Sigmoid colon (tissue), 6 donors: ENCODE measurements at regions not wholly inside any gene's neighbourhood (a gene's known extent, or its start where the extent isn't known, plus 50 kb on each side); places are given as distances from the start of the nearest gene placed in this dataset.

Experiments used
- DNase-seq: peaks from one replicate; pipeline ENCODE4 v3.0.0-alpha.2; 2019
- H3K27ac ChIP-seq, 4 donors: fragments of 200-600 bp; sonication (generic); one replicate each; pipeline ENCODE4 v1.5.1; 2016 to 2019; ENCODE audit warnings: mild to moderate bottlenecking in 1 of 4
- H3K27me3 ChIP-seq, 3 donors: fragments of 200-600 bp; sonication (generic); one replicate each; pipeline ENCODE4 v1.5.1; 2019; ENCODE audit warnings: mild to moderate bottlenecking in 1 of 3
- H3K36me3 ChIP-seq, 4 donors: fragments of 200-600 bp; sonication (generic); one replicate each; pipeline ENCODE4 v1.5.1; 2016 to 2019
- H3K4me1 ChIP-seq, 4 donors: fragments of 200-600 bp; sonication (generic); one replicate each; pipeline ENCODE4 v1.5.1; 2017 to 2019
- H3K4me3 ChIP-seq, 4 donors: fragments of 200-600 bp; sonication (generic); one replicate each; pipeline ENCODE4 v1.5.1; 2017 to 2019; ENCODE audit warnings: mild to moderate bottlenecking in 2 of 4, moderate library complexity in 1 of 4
- H3K9me3 ChIP-seq, 4 donors: fragments of 200-600 bp in 3 of 4; sonication (generic) in 3 of 4; one replicate each; pipeline versions ENCODE4 v1.5.1 to v1.6.1; 2013 to 2019
- CTCF ChIP-seq, 4 experiments: fragments of 450-650 bp in 3 of 4; fragments of 200-600 bp in 1 of 4; IDR thresholded peaks; one replicate each; pipeline ENCODE4 v1.5.1; 2016 to 2019; ENCODE audit warnings: antibody characterized with exemption in 4 of 4, mild to moderate bottlenecking in 3 of 4, moderate library complexity in 2 of 4
- EP300 ChIP-seq, 4 donors: sonication (generic); formaldehyde crosslinking; IDR thresholded peaks; one replicate each; pipeline ENCODE4 v1.6.1; 2017; ENCODE audit warnings: antibody characterized with exemption in 4 of 4
- POLR2A ChIP-seq, 2 donors: fragments of 450-650 bp; IDR thresholded peaks; one replicate each; pipeline ENCODE4 v1.6.1; 2016; ENCODE audit warnings: antibody characterized with exemption in 2 of 2, mild to moderate bottlenecking in 2 of 2, moderate library complexity in 2 of 2
- POLR2AphosphoS5 ChIP-seq, 4 donors: sonication (generic); formaldehyde crosslinking; IDR thresholded peaks; one replicate each; pipeline ENCODE4 v1.6.1; 2017; ENCODE audit warnings: antibody characterized with exemption in 4 of 4
- WGBS, 2 donors: extraction: QIAGEN DNeasy Blood & Tissue Kit; methylation state at CpG; one replicate each; pipeline ENCODE4 v1.1.7; 2013; 5-methylcytosine and 5-hydroxymethylcytosine counted together
- intact Hi-C: fragments of 100-400 bp; cut with DNase I; formaldehyde crosslinking; loops from one replicate; pipeline ENCODE4 v1.15.1; 2023
- donor health status: healthy with polysubstance abuse.
- donor health status: healthy.

- 5 to 7% methylated on average over 30 of the region's 30 CpGs for WGBS, 2 donors
- no peaks in the 10 kb centered on the region for H3K9me3 ChIP-seq
- no peaks in the 10 kb centered on the region for H3K27me3 ChIP-seq
- H3K36me3 ChIP-seq, result no peaks in the 10 kb centered on the region
- H3K4me3 ChIP-seq, result peak overlapping the region; percentile 50 to 82 (median 66)
- intact Hi-C loops, result loop anchor here (5.0 kb wide), 4 partner anchors 46 to 324 kb away; no protein-coding TSS in a partner anchor
- H3K4me1 ChIP-seq, result peaks cover 0 to 31% (median 19%) of the 10 kb centered on the region in 4 donors
- peak; percentile 92 for DNase-seq
- TF ChIP-seq POLR2A (IDR thresholded peaks at IDR 0.05) (no peak), CTCF (IDR thresholded peaks at IDR 0.05) (peak; percentile 85 to 94 (median 88)), POLR2AphosphoS5 (IDR thresholded peaks at IDR 0.05) (peak in 3 of 4 donors; percentile 46 to 50 (median 48)), EP300 (IDR thresholded peaks at IDR 0.05) (no peak)
- peak overlapping the region; percentile 72 to 83 (median 82) for H3K27ac ChIP-seq
Measured at GRCh38 chr22:25447686-25448434, 116.6 kb upstream of the GRK3 start.

- TF ChIP-seq EP300 (IDR thresholded peaks at IDR 0.05) (no peak), POLR2A (IDR thresholded peaks at IDR 0.05) (no peak), POLR2AphosphoS5 (IDR thresholded peaks at IDR 0.05) (no peak), CTCF (IDR thresholded peaks at IDR 0.05) (no peak)
- Histone ChIP-seq H3K27me3 (no peaks in the 10 kb centered on the region), H3K4me1 (peaks cover 0 to 31% (median 19%) of the 10 kb centered on the region in 4 donors), H3K4me3 (peak overlapping the region; percentile 50 to 82 (median 66)), H3K27ac (peak overlapping the region; percentile 72 to 83 (median 82)), H3K9me3 (no peaks in the 10 kb centered on the region), H3K36me3 (peaks cover 0 to 2% (median 0%) of the 10 kb centered on the region in 4 donors)
- no peak for DNase-seq
- 1 to 2% methylated on average over 16 of the region's 16 CpGs for WGBS, 2 donors
- intact Hi-C loops, result loop anchor here (5.0 kb wide), 4 partner anchors 46 to 324 kb away; no protein-coding TSS in a partner anchor
Measured at GRCh38 chr22:25448435-25449051, 115.9 kb upstream of the GRK3 start.

GRCh38 chr22:25449781-25450317 lies 114.6 kb upstream of the GRK3 start:
- intact Hi-C loops, result loop anchor here (5.0 kb wide), 4 partner anchors 48 to 322 kb away; no protein-coding TSS in a partner anchor
- Histone ChIP-seq H3K27ac (peak overlapping the region in 1 of 4 donors; percentile 82), H3K9me3 (no peaks in the 10 kb centered on the region), H3K4me3 (no peak overlapping the region), H3K4me1 (peaks cover 0 to 31% (median 19%) of the 10 kb centered on the region in 4 donors), H3K36me3 (peaks cover 0 to 12% (median 0%) of the 10 kb centered on the region in 4 donors), H3K27me3 (no peaks in the 10 kb centered on the region)
- no peak for DNase-seq
- TF ChIP-seq EP300 (IDR thresholded peaks at IDR 0.05), result no peak
- TF ChIP-seq POLR2A (IDR thresholded peaks at IDR 0.05), result no peak
- TF ChIP-seq CTCF (IDR thresholded peaks at IDR 0.05), result no peak
- no peak for TF ChIP-seq POLR2AphosphoS5 (IDR thresholded peaks at IDR 0.05)
- 91 to 92% methylated on average over 9 of the region's 9 CpGs for whole genome bisulfite sequencing, 2 donors

GRCh38 chr22:25451480-25452114 lies 112.9 kb upstream of the GRK3 start:
- intact Hi-C loops, result no loop called here
- H3K27ac ChIP-seq, result no peak overlapping the region
- H3K36me3 ChIP-seq, result peaks cover 0 to 12% (median 0%) of the 10 kb centered on the region in 4 donors

More at GRCh38 chr22:25451480-25452114, 112.9 kb upstream of the GRK3 start:
- Histone ChIP-seq H3K4me3 (no peak overlapping the region), H3K9me3 (no peaks in the 10 kb centered on the region), H3K4me1 (peaks cover 0 to 31% (median 19%) of the 10 kb centered on the region in 4 donors), H3K27me3 (no peaks in the 10 kb centered on the region)
- TF ChIP-seq POLR2AphosphoS5 (IDR thresholded peaks at IDR 0.05) (no peak), CTCF (IDR thresholded peaks at IDR 0.05) (no peak), POLR2A (IDR thresholded peaks at IDR 0.05) (no peak), EP300 (IDR thresholded peaks at IDR 0.05) (no peak)
- WGBS, 2 donors, result 64 to 77% methylated on average over 2 of the region's 2 CpGs
- no peak for DNase-seq
